ENCODE measurements at regions not wholly inside any gene's neighbourhood (a gene's known extent, or its start where the extent isn't known, plus 50 kb on each side); places are given as distances from the start of the nearest gene placed in this dataset.

DNA sequence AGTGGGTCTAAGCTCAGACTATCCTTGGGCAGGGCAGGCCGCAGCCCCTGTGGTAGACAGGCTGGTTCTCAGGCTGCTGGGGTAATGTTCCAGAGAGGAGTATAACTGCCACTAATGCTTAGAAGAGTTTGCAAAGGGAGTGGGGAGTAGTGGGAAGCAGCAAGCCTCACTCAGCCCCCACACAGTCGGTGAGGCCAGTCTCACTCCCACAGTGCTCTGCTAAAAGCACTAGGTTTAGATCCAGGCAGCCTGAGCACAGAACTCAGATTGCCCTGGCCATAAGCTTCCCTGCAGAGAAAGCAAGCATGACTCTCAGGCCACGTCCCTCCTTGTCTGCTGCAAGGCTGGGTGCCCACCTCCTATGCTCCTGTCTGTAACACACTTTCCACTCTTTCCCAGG lies 69.4 kb upstream of the HCN1 start:
- Histone ChIP-seq H3K79me2 (ENCODE audit: control insufficient read depth, insufficient read depth, low read length) (no peaks in the 10 kb centered on the region), H4K20me1 (replicated peaks; ENCODE audit: control insufficient read depth, insufficient read depth, low read length) (no peaks in the 10 kb centered on the region)
- no peak for TF ChIP-seq RBM15 (IDR thresholded peaks at IDR 0.05; ENCODE audit: insufficient read depth, low read length)
- TF ChIP-seq FUS (optimal IDR thresholded peaks at IDR 0.05; ENCODE audit: low read depth, low read length) = no peak
- TF ChIP-seq ZNF280B (CRISPR knock-in tag; IDR thresholded peaks at IDR 0.05) = no peak
- TF ChIP-seq HNRNPK (IDR thresholded peaks at IDR 0.05; ENCODE audit: low read depth, low read length, poor library complexity, severe bottlenecking) = no peak
- no peak for TF ChIP-seq RFX1 (IDR thresholded peaks at IDR 0.05)
- no peak for TF ChIP-seq HNRNPH1 (optimal IDR thresholded peaks at IDR 0.05; ENCODE audit: low read depth, low read length)
- no peak for TF ChIP-seq DMBX1 (CRISPR knock-in tag; IDR thresholded peaks at IDR 0.05; ENCODE audit: borderline replicate concordance)
- TF ChIP-seq PTRF (tag; IDR thresholded peaks at IDR 0.05) = no peak
- no peak for TF ChIP-seq ZNF699 (CRISPR knock-in tag; IDR thresholded peaks at IDR 0.05; ENCODE audit: insufficient replicate concordance)
- no peak for TF ChIP-seq PML (IDR thresholded peaks at IDR 0.05; ENCODE audit: low read length)
- TF ChIP-seq, protein P1, sequence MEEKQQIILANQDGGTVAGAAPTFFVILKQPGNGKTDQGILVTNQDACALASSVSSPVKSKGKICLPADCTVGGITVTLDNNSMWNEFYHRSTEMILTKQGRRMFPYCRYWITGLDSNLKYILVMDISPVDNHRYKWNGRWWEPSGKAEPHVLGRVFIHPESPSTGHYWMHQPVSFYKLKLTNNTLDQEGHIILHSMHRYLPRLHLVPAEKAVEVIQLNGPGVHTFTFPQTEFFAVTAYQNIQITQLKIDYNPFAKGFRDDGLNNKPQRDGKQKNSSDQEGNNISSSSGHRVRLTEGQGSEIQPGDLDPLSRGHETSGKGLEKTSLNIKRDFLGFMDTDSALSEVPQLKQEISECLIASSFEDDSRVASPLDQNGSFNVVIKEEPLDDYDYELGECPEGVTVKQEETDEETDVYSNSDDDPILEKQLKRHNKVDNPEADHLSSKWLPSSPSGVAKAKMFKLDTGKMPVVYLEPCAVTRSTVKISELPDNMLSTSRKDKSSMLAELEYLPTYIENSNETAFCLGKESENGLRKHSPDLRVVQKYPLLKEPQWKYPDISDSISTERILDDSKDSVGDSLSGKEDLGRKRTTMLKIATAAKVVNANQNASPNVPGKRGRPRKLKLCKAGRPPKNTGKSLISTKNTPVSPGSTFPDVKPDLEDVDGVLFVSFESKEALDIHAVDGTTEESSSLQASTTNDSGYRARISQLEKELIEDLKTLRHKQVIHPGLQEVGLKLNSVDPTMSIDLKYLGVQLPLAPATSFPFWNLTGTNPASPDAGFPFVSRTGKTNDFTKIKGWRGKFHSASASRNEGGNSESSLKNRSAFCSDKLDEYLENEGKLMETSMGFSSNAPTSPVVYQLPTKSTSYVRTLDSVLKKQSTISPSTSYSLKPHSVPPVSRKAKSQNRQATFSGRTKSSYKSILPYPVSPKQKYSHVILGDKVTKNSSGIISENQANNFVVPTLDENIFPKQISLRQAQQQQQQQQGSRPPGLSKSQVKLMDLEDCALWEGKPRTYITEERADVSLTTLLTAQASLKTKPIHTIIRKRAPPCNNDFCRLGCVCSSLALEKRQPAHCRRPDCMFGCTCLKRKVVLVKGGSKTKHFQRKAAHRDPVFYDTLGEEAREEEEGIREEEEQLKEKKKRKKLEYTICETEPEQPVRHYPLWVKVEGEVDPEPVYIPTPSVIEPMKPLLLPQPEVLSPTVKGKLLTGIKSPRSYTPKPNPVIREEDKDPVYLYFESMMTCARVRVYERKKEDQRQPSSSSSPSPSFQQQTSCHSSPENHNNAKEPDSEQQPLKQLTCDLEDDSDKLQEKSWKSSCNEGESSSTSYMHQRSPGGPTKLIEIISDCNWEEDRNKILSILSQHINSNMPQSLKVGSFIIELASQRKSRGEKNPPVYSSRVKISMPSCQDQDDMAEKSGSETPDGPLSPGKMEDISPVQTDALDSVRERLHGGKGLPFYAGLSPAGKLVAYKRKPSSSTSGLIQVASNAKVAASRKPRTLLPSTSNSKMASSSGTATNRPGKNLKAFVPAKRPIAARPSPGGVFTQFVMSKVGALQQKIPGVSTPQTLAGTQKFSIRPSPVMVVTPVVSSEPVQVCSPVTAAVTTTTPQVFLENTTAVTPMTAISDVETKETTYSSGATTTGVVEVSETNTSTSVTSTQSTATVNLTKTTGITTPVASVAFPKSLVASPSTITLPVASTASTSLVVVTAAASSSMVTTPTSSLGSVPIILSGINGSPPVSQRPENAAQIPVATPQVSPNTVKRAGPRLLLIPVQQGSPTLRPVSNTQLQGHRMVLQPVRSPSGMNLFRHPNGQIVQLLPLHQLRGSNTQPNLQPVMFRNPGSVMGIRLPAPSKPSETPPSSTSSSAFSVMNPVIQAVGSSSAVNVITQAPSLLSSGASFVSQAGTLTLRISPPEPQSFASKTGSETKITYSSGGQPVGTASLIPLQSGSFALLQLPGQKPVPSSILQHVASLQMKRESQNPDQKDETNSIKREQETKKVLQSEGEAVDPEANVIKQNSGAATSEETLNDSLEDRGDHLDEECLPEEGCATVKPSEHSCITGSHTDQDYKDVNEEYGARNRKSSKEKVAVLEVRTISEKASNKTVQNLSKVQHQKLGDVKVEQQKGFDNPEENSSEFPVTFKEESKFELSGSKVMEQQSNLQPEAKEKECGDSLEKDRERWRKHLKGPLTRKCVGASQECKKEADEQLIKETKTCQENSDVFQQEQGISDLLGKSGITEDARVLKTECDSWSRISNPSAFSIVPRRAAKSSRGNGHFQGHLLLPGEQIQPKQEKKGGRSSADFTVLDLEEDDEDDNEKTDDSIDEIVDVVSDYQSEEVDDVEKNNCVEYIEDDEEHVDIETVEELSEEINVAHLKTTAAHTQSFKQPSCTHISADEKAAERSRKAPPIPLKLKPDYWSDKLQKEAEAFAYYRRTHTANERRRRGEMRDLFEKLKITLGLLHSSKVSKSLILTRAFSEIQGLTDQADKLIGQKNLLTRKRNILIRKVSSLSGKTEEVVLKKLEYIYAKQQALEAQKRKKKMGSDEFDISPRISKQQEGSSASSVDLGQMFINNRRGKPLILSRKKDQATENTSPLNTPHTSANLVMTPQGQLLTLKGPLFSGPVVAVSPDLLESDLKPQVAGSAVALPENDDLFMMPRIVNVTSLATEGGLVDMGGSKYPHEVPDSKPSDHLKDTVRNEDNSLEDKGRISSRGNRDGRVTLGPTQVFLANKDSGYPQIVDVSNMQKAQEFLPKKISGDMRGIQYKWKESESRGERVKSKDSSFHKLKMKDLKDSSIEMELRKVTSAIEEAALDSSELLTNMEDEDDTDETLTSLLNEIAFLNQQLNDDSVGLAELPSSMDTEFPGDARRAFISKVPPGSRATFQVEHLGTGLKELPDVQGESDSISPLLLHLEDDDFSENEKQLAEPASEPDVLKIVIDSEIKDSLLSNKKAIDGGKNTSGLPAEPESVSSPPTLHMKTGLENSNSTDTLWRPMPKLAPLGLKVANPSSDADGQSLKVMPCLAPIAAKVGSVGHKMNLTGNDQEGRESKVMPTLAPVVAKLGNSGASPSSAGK (IDR thresholded peaks at IDR 0.05) = no peak
- no peak for TF ChIP-seq TCFL5 (CRISPR knock-in tag; conservative IDR thresholded peaks at IDR 0.05)

More for the DNA sequence above, 69.4 kb upstream of the HCN1 start:
- Histone ChIP-seq H3K27ac (ENCODE audit: extremely low read depth, low read depth, low read length) (no peak overlapping the region), H3K9me1 (ENCODE audit: control insufficient read depth, insufficient read depth, low read length) (no peaks in the 10 kb centered on the region), H3K27me3 (ENCODE audit: control insufficient read depth in 2 of 2, insufficient read depth in 2 of 2, low read length in 2 of 2) (no peaks in the 10 kb centered on the region), H2AFZ (ENCODE audit: low read depth, low read length) (no peak overlapping the region), H3K9ac (ENCODE audit: insufficient read depth in 1 of 2, low read depth in 2 of 2, low read length in 2 of 2) (no peak overlapping the region), H3K4me2 (ENCODE audit: insufficient read depth, low read length) (no peak overlapping the region), H3K4me1 (replicated peaks in 1 of 2; ENCODE audit: control insufficient read depth in 2 of 2, insufficient read depth in 2 of 2, low read length in 2 of 2) (no peaks in the 10 kb centered on the region), H3K36me3 (ENCODE audit: control insufficient read depth, insufficient read depth, low read length) (no peaks in the 10 kb centered on the region), H3K4me3 (no peak overlapping the region), H3K9me3 (replicated peaks; ENCODE audit: control insufficient read depth, insufficient read depth, low read depth, low read length) (no peaks in the 10 kb centered on the region)
- intact Hi-C loops (cut with micrococcal nuclease) = no loop called here
- BruUV-seq (replicated peaks) = no TSS peak
- 16% methylated on average over 3 of the region's 3 CpGs for WGBS (ENCODE audit: insufficient coverage, low coverage, missing lambda C conversion rate)
- ChIA-PET CTCF (ENCODE audit: low intra/inter-chr PET ratio) (no interaction called here), POLR2A (no interaction called here)
- no peak for ATAC-seq
- no peak for DNase-seq (ENCODE audit: extremely low read depth in 1 of 4, low spot score in 3 of 4)
- in situ Hi-C loops (cut with MboI) = no loop called here
- no peak for FAIRE-seq
